Activated CD8-positive, alpha-beta memory T cell treated with anti-CD3 and anti-CD28 coated beads, Interleukin-2, amount 50 U/mL, for 48 hours (primary cell): ENCODE measurements at regions not wholly inside any gene's neighbourhood (a gene's known extent, or its start where the extent isn't known, plus 50 kb on each side); places are given as distances from the start of the nearest gene placed in this dataset.

Source experiments
- DNase-seq: peaks from one replicate; pipeline ENCODE4 v3.0.0-alpha.2; 2020

DNA sequence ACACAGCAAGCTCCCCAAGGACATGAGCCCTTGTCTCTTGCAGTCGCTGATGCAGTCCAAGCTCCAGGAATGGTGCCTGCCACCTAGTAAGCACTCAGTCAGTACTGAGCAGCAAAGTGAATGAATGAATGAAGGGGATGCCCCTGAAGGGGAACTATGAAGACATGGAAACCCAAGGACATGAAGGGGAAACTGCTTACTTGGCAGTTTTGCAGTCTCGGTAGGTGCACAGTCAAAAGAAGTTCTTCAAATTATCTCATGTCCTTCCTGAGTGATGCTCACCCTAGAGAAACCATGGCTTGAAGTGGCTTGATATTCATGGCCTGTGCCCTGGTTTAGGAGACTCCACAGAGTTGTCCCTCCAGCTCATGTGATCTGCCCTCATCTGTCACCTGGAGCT, 102.1 kb upstream of the DLX2 start:
- no peak for DNase-seq

DNA sequence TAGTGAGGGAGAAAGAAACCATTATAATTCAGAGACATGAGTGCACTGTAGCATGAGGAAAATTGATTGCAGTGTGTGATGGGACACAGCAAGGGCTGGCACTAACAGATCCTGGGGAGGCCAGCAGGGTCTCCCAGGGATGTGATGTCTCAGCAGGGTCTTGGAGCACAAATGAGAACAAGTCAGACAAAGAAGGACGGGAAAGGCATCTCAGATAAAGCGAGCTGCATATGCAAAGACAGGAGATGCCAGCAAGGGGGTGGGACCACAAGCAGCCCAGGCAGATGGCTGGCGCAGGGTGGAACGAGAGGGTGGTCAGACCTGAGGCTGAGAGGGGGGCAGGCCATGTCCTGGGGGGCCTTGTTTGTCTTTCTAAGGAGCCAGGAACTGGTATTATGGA, 102.6 kb upstream of the DLX2 start:
- no peak for DNase-seq

DNA sequence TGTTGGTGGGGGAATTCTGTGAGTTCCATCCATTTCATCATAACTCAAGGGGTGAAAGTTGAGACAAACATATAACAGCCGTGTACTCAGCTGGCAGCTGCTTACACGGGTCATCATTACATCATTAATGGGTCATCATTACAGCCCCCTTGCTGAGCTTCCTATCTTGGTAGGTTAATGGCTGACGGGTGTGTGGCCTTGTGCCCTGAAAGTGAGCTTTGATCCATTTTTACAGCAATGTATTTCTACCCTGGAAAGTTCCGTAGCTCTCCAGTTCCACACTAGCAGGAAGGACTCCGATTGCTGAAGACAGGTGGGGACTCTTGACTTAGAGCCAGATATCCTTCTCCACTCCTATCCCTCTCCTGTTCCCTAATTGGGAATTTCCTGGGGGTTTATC, 105.2 kb upstream of the DLX2 start:
- no peak for DNase-seq

DNA sequence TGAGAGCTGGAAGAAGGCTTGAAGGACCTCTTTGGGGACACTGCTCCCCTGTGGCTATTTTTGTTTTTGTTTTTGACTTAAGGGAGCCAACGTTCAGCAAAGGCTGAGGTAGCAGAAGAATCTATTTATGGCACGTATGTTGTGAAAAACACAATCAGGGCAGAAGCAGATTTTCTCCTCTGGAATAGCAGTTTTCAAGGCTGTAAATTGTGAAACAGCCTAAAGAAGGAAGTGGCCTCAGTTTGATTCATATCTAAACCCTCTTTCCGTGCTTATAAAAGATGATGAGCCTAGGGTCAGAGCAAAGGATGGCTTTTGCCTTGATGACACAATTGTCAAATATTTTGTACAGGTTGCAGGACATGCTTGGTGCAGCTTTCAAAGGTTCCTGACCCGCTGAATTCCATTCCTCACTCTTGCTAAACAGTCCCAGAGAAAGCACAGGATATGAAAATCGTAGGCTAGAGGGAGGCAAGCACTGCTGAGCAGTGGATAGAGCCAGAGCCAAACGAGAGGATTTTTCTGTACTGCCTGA, 106.2 kb upstream of the DLX2 start:
- no peak for DNase-seq

DNA sequence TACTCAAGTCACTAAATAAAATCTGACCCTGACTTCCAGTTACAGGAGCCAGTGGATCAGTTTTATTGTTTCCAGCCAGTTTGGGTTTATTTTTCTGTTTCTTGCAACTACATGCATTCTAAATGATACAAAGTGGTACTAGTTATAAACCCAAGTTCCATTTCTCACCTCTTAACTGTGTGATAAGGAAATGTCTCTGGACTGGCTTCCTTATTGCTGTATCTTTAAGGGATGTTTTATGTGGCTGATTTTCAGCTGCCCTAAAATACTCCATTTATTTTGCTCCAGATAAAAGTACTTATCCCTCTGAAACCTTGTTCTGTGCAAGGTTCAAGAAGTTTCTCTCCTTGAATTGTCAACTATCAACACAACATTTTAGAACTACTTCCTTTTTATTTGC, 107.9 kb upstream of the DLX2 start:
- DNase-seq: no peak

DNA sequence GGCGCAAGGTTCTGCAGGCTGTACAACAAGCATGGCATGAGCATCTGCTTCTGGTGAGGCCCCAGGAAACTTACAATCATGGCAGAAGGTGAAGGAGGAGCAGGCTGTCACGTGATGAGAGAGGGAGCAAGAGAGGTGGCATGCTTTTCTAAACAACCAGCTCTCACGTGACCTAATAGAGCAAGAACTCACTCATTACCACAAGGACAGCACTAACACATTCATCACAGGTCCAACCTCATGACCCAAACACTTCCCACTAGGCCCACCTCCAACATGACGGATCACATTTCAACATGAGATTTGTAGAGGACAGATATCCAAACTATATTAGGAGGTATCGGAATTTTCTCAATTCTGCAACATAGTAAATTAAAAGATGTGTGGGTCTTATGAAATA, 108.8 kb upstream of the DLX2 start:
- DNase-seq: no peak

DNA sequence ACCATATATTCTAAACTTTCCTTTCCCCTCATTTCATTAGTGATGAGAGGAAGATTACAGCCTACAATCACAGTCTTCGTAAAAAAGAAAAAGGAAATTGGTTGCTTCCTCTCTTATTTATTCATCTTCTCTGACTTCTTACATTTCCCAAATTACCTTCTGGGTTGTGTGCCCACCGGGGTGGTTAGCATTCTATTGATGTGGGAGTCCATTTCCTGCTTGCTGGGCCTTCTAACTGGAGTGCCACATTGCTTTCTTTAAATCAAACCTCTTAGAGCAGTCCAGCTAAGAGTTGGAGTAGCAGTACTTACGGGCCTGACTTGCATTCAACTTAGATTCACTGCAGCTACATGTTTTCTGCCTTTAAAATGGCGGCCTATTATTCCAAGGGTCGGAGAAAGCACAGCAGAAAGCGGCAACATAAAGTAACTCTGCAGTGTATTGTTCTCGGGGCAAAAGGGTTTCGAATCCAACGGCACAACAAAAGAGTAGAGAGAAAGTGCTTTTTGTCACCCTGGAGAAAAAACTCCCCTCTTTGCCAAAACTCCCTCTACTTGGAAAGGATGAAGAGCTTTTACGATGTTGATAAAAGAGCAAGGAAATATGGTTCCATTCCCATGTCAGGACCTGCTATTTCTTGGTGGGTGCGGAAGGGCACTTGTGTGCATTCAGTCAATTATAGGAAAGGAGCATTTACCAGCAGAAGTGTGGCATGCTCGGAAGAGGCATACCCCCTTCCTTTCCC, 110.6 kb upstream of the DLX2 start:
- DNase-seq: no peak

GRCh38 chr2:172214252-172214651, 111.6 kb upstream of the DLX2 start:
- DNase-seq: no peak

DNA sequence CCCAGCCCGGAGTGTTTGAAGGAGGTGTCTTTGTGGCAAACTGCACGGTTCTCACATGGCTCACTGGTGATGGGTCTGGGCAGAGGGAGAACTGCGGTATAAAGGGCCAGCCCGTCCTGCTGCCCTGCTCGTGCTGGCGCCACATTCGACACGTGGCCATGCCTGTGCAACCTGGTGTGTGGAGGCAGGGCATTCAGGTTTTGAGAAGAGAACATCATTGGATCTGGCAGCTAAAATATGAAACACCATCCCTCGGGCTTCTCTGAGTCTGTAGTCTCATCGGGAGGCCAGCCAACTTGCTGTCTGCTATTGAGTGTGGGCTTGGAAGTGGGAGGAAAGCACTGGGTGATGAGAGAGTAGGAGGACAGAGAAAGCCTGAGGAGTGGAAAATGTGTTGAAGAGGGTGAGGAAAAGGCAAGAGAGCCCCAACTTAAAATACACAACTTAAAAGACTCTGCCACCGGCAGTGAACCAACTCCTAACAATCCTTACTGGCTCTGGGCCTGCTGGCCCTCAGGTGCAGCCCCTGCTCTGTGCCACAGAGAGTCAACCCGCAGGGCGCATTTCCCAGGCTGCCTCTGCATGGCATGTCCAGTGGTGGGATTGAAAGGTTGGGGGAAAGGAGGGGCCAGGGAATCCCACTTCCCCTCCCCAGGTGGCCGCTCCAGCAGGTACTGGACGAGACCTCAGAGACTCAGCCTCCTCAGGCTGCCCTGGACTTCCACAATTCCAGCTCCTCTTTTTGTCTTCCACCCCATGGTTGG, 112.7 kb upstream of the DLX2 start:
- no peak for DNase-seq

DNA sequence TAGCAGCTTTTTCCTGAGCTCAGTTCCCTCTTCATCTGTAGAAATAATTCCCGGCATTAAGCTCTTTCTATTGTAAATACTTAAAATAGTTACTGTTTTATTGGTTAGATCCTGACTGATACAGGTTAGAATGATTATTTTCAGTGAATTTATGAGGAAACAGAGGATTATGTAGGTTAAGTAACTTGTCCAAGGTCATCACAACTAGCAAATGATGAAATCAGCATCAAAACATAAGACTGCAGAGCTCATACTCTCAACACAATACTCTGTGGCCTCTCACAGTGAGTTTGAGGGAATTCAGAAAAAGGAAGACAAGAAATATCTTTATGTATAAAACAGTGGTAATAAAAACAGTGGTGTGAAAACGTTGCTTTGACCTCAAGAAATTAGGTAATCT, 113.2 kb upstream of the DLX2 start:
- no peak for DNase-seq

DNA sequence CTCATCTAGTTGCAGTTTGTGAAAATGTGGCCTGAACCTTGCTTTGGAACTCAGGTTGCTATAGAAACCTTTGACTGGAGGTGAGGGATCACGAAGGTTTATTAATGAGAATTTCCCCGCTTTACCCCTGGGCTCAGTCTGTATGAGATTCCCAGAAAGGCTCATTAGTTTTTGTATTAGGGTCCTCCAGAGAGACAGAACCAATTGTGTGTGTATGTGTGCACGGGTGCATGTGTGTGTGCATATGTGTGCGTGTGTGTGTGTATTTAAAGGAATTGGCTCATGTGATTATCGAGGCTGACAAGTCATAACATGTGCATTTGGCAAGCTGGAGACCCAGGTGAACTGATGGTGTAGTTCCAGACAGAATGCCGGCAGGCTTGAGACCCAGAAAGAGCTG, 113.8 kb upstream of the DLX2 start:
- no peak for DNase-seq

DNA sequence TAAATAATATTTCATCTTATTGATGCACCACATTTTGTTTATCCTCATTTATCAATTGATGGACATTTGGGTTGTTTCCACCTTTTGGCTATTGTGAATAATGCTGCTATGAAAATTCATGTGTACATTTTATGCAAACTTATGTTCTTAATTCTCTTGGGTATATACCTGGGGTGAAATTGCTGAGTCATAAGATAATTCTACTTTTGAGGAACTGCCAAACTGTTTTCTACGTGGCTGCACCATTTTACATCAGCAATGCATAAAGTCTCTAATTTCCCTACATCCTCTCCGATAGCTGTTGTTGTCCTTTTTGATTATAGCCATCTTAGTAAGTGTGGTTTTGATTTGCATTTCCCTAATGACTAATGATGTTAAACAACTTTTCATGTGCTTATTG, 116.5 kb upstream of the DLX2 start:
- no peak for DNase-seq

GRCh38 chr2:172220121-172220520, 117.4 kb upstream of the DLX2 start:
- DNase-seq: no peak

- DNase-seq: no peak
Measured at GRCh38 chr2:172223601-172224054, 120.9 kb upstream of the DLX2 start.

DNA sequence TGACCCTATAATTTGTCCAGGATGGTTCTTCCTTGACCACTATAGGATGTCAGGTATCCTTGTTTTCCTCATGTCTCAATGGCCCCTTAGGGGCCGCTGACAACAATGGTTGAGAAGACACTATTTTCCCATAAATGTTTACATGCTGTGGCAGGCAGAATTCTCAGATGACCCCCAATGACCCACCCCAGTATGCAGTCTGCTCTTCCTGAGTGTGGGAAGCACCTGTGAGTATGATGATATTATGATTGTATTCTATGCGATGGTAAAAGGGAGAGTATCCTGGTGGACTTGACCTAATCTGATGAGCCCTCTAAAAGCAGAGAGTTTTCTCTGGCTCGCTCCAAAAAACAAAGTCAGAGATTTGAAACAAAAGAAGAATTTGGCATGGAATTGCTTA, 123.1 kb upstream of the DLX2 start:
- DNase-seq: no peak

DNA sequence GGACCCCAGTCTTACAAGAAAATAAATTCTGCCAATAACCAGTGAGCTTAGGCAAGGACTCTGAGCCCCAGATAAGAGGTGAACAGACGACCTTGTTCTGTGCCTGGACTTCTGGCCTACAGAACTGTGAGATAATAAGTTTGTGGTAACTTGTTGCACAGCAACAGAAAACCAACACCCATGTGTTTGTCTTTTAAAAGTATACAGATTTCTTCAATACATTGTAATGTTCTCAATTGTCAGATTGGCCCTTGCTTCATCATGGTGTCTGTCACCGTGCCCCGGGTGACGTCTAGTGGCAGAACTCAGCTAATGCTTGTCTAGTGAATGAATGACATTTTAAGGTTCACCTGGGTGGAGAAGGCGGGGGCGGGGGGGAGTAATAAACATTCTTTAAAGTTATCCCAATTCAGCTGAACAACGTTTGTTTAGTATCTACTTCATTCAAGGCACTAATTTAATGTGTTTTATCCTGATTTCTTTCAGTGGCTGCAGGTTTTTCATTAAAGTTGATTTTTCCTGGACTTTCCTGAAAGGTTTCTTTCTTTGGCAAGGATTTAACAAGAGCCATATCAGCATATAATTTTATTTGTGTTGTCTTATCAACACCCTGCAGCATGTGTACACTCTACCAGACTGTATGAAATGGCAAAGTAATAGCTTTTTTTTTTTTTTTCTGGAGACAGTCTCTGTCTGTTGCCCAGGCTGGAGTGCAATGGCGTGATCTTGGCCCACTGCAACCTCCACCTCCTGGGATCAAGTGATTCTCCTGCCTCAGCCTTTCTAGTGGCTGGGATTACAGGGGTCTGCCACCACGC, 123.8 kb upstream of the DLX2 start:
- no peak for DNase-seq

DNA sequence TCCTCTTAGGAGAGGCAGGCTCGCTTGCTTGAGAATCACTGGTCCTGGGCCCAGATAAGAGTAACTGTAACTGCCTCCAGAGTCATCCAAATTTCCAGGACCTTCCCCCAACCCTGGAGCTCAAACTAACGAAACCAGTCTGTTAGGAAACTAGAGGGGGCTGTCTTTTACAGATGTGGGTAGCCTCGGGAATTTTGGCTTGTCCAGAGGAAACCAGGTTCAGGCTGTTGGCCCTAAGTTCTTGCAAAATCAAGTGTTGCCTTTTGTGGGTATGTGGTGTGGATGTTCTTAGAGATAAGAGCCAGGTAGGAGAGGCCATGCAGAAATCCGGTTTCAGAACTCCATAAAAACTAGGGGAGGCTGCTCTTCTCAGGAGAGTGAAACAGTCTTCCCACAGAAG, 125.0 kb upstream of the DLX2 start:
- DNase-seq: no peak

GRCh38 chr2:172228177-172228808, 125.6 kb upstream of the DLX2 start:
- DNase-seq: no peak

DNA sequence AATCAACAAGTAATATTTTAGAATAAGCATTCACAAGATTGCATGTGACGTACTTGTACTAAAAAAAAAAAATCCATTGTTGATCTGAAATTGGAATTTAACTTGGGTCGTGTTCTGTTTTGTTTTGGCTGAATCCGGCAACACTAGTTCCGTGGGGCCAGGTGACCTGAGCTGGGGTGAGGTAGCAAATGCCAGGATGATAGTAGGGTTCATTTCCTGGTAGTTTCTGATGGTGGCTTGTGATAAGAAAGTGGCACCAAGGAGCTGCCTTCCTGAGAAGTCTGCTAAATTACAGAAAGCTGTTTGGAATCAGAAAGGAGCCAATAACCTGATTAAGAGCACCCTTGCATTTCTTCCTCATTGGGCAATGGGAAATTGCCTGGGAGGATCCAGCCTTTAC, 126.4 kb upstream of the DLX2 start:
- DNase-seq: no peak

DNA sequence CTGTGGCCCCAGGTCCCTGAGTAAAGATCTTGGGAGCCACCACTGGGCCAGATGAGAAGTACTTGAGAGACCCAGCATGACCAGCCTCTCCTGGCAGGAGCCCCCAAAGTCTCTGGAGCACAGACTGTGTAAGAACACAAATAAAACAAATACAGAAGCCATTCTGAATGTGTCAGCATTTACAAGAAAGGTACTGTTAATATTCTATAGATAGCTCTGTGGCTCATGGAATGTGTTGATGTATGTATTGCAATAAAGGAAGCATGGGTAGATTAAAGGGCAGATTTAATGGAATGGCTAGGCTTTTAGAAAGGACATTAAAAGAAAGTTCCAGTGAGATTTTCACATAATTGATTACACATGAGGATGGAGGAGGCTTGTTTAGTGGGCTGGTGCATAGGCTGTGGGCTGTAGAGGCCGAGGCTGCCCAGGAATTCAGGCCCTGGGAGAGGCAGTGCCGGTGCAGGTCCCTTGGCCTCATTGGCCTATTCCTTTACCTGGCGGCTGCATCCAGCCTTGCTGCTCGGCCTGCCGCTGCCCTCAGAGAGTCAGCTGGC, 127.7 kb upstream of the DLX2 start:
- no peak for DNase-seq

DNA sequence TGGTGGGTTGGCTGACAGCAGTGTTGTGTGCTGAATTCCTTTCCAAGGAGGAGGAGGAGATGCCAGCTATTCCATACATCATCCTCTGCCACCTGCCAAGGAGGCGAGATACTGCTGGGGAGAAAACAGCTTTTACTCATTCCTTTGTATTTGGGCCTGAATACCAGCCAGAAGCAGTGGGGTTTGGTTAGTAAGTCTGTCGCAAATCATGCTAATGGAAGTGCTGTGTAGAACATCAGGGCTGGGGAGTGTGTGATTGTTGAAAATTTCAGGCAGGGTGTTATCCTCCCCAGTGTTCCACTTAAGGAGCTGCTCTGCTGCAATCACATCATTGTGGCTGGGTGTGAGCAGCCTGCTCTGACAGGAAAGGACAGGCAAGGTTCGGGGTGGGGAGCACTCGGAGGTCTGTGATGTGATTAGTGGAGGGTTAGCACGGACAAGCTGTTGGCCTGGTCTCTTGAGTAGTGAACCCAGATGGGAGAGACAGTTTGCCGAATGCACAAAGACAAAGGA, 128.2 kb upstream of the DLX2 start:
- no peak for DNase-seq

GRCh38 chr2:172231508-172231907, 128.8 kb upstream of the DLX2 start:
- DNase-seq: no peak
